Transverse colon (tissue), 4 donors: ENCODE measurements at regions not wholly inside any gene's neighbourhood (a gene's known extent, or its start where the extent isn't known, plus 50 kb on each side); places are given as distances from the start of the nearest gene placed in this dataset.

Source experiments
- EP300 ChIP-seq: sonication (generic); formaldehyde crosslinking; IDR thresholded peaks from one replicate; pipeline ENCODE4 v1.6.1; 2017; ENCODE audit warnings: antibody characterized with exemption, low read depth
- POLR2A ChIP-seq: fragments of 450-650 bp; IDR thresholded peaks from one replicate; pipeline ENCODE4 v1.6.1; 2016; ENCODE audit warnings: antibody characterized with exemption, mild to moderate bottlenecking, moderate library complexity
- POLR2AphosphoS5 ChIP-seq, 3 donors: sonication (generic); formaldehyde crosslinking; IDR thresholded peaks; one replicate each; pipeline ENCODE4 v1.6.1; 2016; ENCODE audit warnings: antibody characterized with exemption in 3 of 3
- TF ChIP-seq, protein P1 (sequence below), 5 experiments: fragments of 200-600 bp in 3 of 5; fragments of 450-650 bp in 2 of 5; sonication (generic) in 3 of 5; IDR thresholded peaks; 1 replicate in 2 of 5; 2 replicates in 3 of 5; pipeline ENCODE4 v1.5.1; 2016 to 2017; ENCODE audit warnings: antibody characterized with exemption in 5 of 5, inconsistent platforms in 3 of 5, mild to moderate bottlenecking in 2 of 5, moderate library complexity in 1 of 5

DNA sequence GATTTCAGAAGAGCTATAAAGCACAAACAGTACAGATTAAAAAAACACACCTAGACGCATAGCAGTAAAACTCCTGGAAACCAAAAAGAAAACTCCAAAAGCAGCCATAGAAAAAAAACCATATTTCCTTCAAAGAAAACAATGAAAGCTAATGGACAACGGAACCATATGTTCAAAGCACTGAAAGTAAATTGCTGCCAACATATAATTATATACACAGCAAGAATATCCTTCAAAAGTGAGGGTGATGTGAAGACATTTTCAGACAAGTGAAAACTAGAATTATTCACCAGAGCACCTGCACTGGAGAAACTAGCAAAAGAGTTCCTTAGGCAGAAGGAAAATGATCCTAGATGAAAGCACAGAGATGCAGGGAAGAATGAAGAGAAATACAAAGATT is 58.2 kb upstream of the PCSK6 start:
- TF ChIP-seq POLR2A (no peak), POLR2AphosphoS5 (IDR thresholded peaks at IDR 0.05) (no peak), EP300 (no peak)
- TF ChIP-seq, protein P1, sequence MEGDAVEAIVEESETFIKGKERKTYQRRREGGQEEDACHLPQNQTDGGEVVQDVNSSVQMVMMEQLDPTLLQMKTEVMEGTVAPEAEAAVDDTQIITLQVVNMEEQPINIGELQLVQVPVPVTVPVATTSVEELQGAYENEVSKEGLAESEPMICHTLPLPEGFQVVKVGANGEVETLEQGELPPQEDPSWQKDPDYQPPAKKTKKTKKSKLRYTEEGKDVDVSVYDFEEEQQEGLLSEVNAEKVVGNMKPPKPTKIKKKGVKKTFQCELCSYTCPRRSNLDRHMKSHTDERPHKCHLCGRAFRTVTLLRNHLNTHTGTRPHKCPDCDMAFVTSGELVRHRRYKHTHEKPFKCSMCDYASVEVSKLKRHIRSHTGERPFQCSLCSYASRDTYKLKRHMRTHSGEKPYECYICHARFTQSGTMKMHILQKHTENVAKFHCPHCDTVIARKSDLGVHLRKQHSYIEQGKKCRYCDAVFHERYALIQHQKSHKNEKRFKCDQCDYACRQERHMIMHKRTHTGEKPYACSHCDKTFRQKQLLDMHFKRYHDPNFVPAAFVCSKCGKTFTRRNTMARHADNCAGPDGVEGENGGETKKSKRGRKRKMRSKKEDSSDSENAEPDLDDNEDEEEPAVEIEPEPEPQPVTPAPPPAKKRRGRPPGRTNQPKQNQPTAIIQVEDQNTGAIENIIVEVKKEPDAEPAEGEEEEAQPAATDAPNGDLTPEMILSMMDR (IDR thresholded peaks at IDR 0.05) = no peak
